Lower leg skin (tissue), 3 donors: ENCODE measurements at regions not wholly inside any gene's neighbourhood (a gene's known extent, or its start where the extent isn't known, plus 50 kb on each side); places are given as distances from the start of the nearest gene placed in this dataset.

Experiments
- CTCF ChIP-seq, 3 donors: fragments of 450-650 bp; IDR thresholded peaks; one replicate each; pipeline ENCODE4 v1.5.1; 2016; ENCODE audit warnings: antibody characterized with exemption in 3 of 3, mild to moderate bottlenecking in 3 of 3, moderate library complexity in 2 of 3
- POLR2A ChIP-seq, 2 donors: fragments of 450-650 bp; IDR thresholded peaks; one replicate each; pipeline ENCODE4 v1.6.1; 2016 to 2017; ENCODE audit warnings: antibody characterized with exemption in 2 of 2, mild to moderate bottlenecking in 1 of 2, moderate library complexity in 1 of 2

- TF ChIP-seq CTCF (IDR thresholded peaks at IDR 0.05) (no peak), POLR2A (IDR thresholded peaks at IDR 0.05) (no peak)
These were observed 166.0 kb downstream of the PDGFRA start for GRCh38 chr4:54395013-54395527.
